Mesendoderm (in vitro differentiated cells): ENCODE measurements at regions not wholly inside any gene's neighbourhood (a gene's known extent, or its start where the extent isn't known, plus 50 kb on each side); places are given as distances from the start of the nearest gene placed in this dataset.

ENCODE experiments used
- DNase-seq: peaks from one replicate; pipeline ENCODE4 v3.0.0; 2013
- H2AK5ac ChIP-seq: 2 replicates; pipeline ENCODE4 v1.6.1; 2013; ENCODE audit warnings: low read length, inconsistent platforms
- H2BK120ac ChIP-seq: 2 replicates; pipeline ENCODE4 v1.6.1; 2013; ENCODE audit warnings: low read depth, mild to moderate bottlenecking, low read length, moderate library complexity, mixed read lengths
- H2BK15ac ChIP-seq: replicated peaks from 2 replicates; pipeline ENCODE4 v1.6.1; 2013; ENCODE audit warnings: low read depth, mild to moderate bottlenecking, moderate library complexity
- H2BK5ac ChIP-seq: 2 replicates; pipeline ENCODE4 v1.6.1; 2013; ENCODE audit warnings: low read length, inconsistent platforms
- H3K18ac ChIP-seq: 2 replicates; pipeline ENCODE4 v1.6.1; 2013; ENCODE audit warnings: mild to moderate bottlenecking, low read length, mixed read lengths
- H3K23ac ChIP-seq: one replicate; pipeline ENCODE4 v1.6.1; 2013; ENCODE audit warnings: low read length
- H3K27ac ChIP-seq: 2 replicates; pipeline ENCODE4 v1.5.1; 2013; ENCODE audit warnings: low read depth, mild to moderate bottlenecking, inconsistent platforms, low read length, moderate library complexity
- H3K27me3 ChIP-seq: 2 replicates; pipeline ENCODE4 v1.6.1; 2013; ENCODE audit warnings: low read length, control low read depth, mild to moderate bottlenecking, inconsistent platforms; ENCODE audit not compliant: insufficient read depth, poor library complexity
- H3K36me3 ChIP-seq: 2 replicates; pipeline ENCODE4 v1.6.1; 2013; ENCODE audit warnings: low read length, inconsistent platforms; ENCODE audit not compliant: control insufficient read depth, insufficient read depth
- H3K4ac ChIP-seq: one replicate; pipeline ENCODE4 v1.6.1; 2013; ENCODE audit warnings: low read depth, mild to moderate bottlenecking, low read length, moderate library complexity
- H3K4me1 ChIP-seq: 2 replicates; pipeline ENCODE4 v1.6.1; 2013; ENCODE audit warnings: low read depth, low read length, inconsistent platforms; ENCODE audit not compliant: control insufficient read depth
- H3K4me2 ChIP-seq: 2 replicates; pipeline ENCODE4 v1.6.1; 2013; ENCODE audit warnings: low read length
- H3K4me3 ChIP-seq: 2 replicates; pipeline ENCODE4 v1.5.1; 2013; ENCODE audit warnings: mild to moderate bottlenecking, low read length
- H3K56ac ChIP-seq: one replicate; pipeline ENCODE4 v1.6.1; 2013; ENCODE audit warnings: low read length
- H3K79me1 ChIP-seq: 2 replicates; pipeline ENCODE4 v1.6.1; 2013; ENCODE audit warnings: low read length, inconsistent platforms
- H3K79me2 ChIP-seq: 2 replicates; pipeline ENCODE4 v1.6.1; 2013; ENCODE audit warnings: mild to moderate bottlenecking, low read length; ENCODE audit not compliant: control insufficient read depth, insufficient read depth
- H3K9ac ChIP-seq: 2 replicates; pipeline ENCODE4 v1.6.1; 2013; ENCODE audit warnings: low read length, inconsistent platforms
- H4K5ac ChIP-seq: one replicate; pipeline ENCODE4 v1.6.1; 2013; ENCODE audit warnings: low read length
- H4K8ac ChIP-seq: one replicate; pipeline ENCODE4 v1.6.1; 2013; ENCODE audit warnings: low read depth, mild to moderate bottlenecking, control low read depth, low read length, moderate library complexity
- WGBS: extraction: QIAGEN DNeasy Blood & Tissue Kit; methylation state at CpG from one replicate; pipeline ENCODE4 v1.1.7; 2013; ENCODE audit warnings: low lambda C conversion rate, missing lambda C conversion rate; ENCODE audit not compliant: insufficient coverage; ENCODE audit errors: extremely low coverage; 5-methylcytosine and 5-hydroxymethylcytosine counted together

- Histone ChIP-seq H4K8ac (no peak overlapping the region), H3K27ac (no peak overlapping the region), H2BK5ac (no peak overlapping the region), H3K18ac (no peak overlapping the region), H3K27me3 (no peaks in the 10 kb centered on the region), H3K4me2 (no peak overlapping the region), H4K5ac (no peak overlapping the region), H3K56ac (no peak overlapping the region), H3K79me1 (no peaks in the 10 kb centered on the region), H2BK120ac (no peak overlapping the region), H3K36me3 (no peaks in the 10 kb centered on the region), H3K9ac (no peak overlapping the region), H3K79me2 (no peaks in the 10 kb centered on the region), H3K4ac (no peak overlapping the region), H2AK5ac (no peak overlapping the region), H2BK15ac (no peak overlapping the region), H3K4me3 (no peak overlapping the region), H3K4me1 (no peaks in the 10 kb centered on the region), H3K23ac (no peak overlapping the region)
- WGBS = no CpG with 5 or more reads among the region's 4 CpGs
- no peak for DNase-seq
Measured at GRCh38 chr5:23727271-23727670, 219.9 kb downstream of the PRDM9 start.

GRCh38 chr5:23730023-23730422 is 222.6 kb downstream of the PRDM9 start:
- no peak overlapping the region for H2BK5ac ChIP-seq
- no CpG with 5 or more reads among the region's 2 CpGs for WGBS

GRCh38 chr5:23740029-23740428 is 232.6 kb downstream of the PRDM9 start:
- peak overlapping the region; percentile 5 for H4K8ac ChIP-seq
- H2BK120ac ChIP-seq = no peak overlapping the region
- H3K27ac ChIP-seq = no peak overlapping the region
- no peak overlapping the region for H3K4ac ChIP-seq
- no peak overlapping the region for H4K5ac ChIP-seq
- no peak overlapping the region for H3K9ac ChIP-seq
- no peak overlapping the region for H2AK5ac ChIP-seq
- no peak overlapping the region for H3K4me2 ChIP-seq
- H3K36me3 ChIP-seq = no peaks in the 10 kb centered on the region
- no peaks in the 10 kb centered on the region for H3K79me2 ChIP-seq
- H3K18ac ChIP-seq = no peak overlapping the region
- H2BK5ac ChIP-seq = no peak overlapping the region
- H3K4me1 ChIP-seq = no peaks in the 10 kb centered on the region
- no peak overlapping the region for H3K56ac ChIP-seq
- WGBS = no CpG with 5 or more reads among the region's 4 CpGs
- H2BK15ac ChIP-seq = no peak overlapping the region
- H3K23ac ChIP-seq = no peak overlapping the region
- H3K4me3 ChIP-seq = no peak overlapping the region
- DNase-seq = no peak
- no peaks in the 10 kb centered on the region for H3K27me3 ChIP-seq
- H3K79me1 ChIP-seq = no peaks in the 10 kb centered on the region

More at GRCh38 chr5:23730023-23730422, 222.6 kb downstream of the PRDM9 start:
- Histone ChIP-seq H3K4me3 (no peak overlapping the region), H3K4ac (no peak overlapping the region), H3K4me1 (no peaks in the 10 kb centered on the region), H3K9ac (no peak overlapping the region), H3K56ac (no peak overlapping the region), H3K79me2 (no peaks in the 10 kb centered on the region), H3K27me3 (no peaks in the 10 kb centered on the region), H4K5ac (no peak overlapping the region), H2BK15ac (no peak overlapping the region), H3K4me2 (no peak overlapping the region), H3K79me1 (no peaks in the 10 kb centered on the region), H2AK5ac (no peak overlapping the region), H3K27ac (no peak overlapping the region), H2BK120ac (no peak overlapping the region), H3K36me3 (no peaks in the 10 kb centered on the region), H3K18ac (no peak overlapping the region), H4K8ac (no peak overlapping the region), H3K23ac (no peak overlapping the region)
- peak; percentile 91 for DNase-seq

GRCh38 chr5:23742701-23743100 is 235.3 kb downstream of the PRDM9 start:
- no peak overlapping the region for H3K4ac ChIP-seq
- no peak overlapping the region for H2AK5ac ChIP-seq
- H3K4me2 ChIP-seq = no peak overlapping the region
- no peak overlapping the region for H2BK5ac ChIP-seq
- H3K56ac ChIP-seq = no peak overlapping the region
- no peak overlapping the region for H2BK120ac ChIP-seq
- no peak overlapping the region for H3K18ac ChIP-seq
- H4K5ac ChIP-seq = no peak overlapping the region
- H3K4me3 ChIP-seq = no peak overlapping the region
- no peaks in the 10 kb centered on the region for H3K27me3 ChIP-seq
- H3K23ac ChIP-seq = no peak overlapping the region
- no peak overlapping the region for H3K9ac ChIP-seq
- H3K27ac ChIP-seq = no peak overlapping the region
- H2BK15ac ChIP-seq = no peak overlapping the region
- H3K79me2 ChIP-seq = no peaks in the 10 kb centered on the region
- H3K4me1 ChIP-seq = no peaks in the 10 kb centered on the region
- no peak for DNase-seq
- H3K36me3 ChIP-seq = no peaks in the 10 kb centered on the region
- H4K8ac ChIP-seq = no peak overlapping the region
- H3K79me1 ChIP-seq = no peaks in the 10 kb centered on the region

GRCh38 chr5:23755906-23756305 is 248.5 kb downstream of the PRDM9 start:
- Histone ChIP-seq H2BK5ac (no peak overlapping the region), H3K4me3 (no peak overlapping the region), H3K79me2 (no peaks in the 10 kb centered on the region), H3K4me2 (no peak overlapping the region), H2BK120ac (no peak overlapping the region), H3K4ac (no peak overlapping the region), H3K79me1 (no peaks in the 10 kb centered on the region), H3K9ac (no peak overlapping the region), H3K27ac (no peak overlapping the region), H3K56ac (no peak overlapping the region), H2AK5ac (no peak overlapping the region), H3K27me3 (no peaks in the 10 kb centered on the region), H3K36me3 (no peaks in the 10 kb centered on the region), H3K23ac (no peak overlapping the region), H2BK15ac (no peak overlapping the region), H4K5ac (no peak overlapping the region), H3K4me1 (no peaks in the 10 kb centered on the region), H3K18ac (no peak overlapping the region), H4K8ac (no peak overlapping the region)
- DNase-seq = no peak

GRCh38 chr5:23756779-23757178 is 249.4 kb downstream of the PRDM9 start:
- Histone ChIP-seq H2BK15ac (no peak overlapping the region), H3K27ac (no peak overlapping the region), H3K9ac (no peak overlapping the region), H3K4me1 (no peaks in the 10 kb centered on the region), H3K36me3 (no peaks in the 10 kb centered on the region), H4K5ac (no peak overlapping the region), H3K79me1 (no peaks in the 10 kb centered on the region), H2AK5ac (no peak overlapping the region), H3K4me3 (no peak overlapping the region), H3K18ac (no peak overlapping the region), H3K79me2 (no peaks in the 10 kb centered on the region), H2BK5ac (no peak overlapping the region), H2BK120ac (no peak overlapping the region), H3K23ac (no peak overlapping the region), H3K56ac (no peak overlapping the region), H3K4ac (no peak overlapping the region), H4K8ac (no peak overlapping the region), H3K27me3 (no peaks in the 10 kb centered on the region), H3K4me2 (no peak overlapping the region)
- DNase-seq = no peak
- WGBS = no CpG with 5 or more reads among the region's 3 CpGs
